ENCODE measurements at regions not wholly inside any gene's neighbourhood (a gene's known extent, or its start where the extent isn't known, plus 50 kb on each side); places are given as distances from the start of the nearest gene placed in this dataset.

DNA sequence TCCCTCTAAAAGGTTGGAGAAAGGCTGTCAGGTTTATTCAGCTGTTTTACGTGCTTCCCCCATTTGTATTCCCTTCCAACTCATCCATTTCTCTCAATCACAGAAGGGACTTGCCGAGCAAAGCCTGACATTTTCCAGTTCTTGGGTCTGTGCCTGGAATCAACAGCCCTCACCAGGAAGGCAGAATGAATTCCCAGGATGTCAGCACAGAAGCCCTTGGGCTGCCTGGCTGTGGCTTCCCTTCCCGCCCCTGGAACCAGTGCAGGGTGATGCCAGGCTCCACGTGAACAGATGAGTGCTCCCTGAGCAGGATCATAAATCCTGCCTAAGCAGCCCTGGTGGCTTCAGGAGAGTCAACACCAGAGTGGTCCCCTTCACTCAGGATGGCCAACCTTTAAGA is 86.1 kb upstream of the CD83 start:
- DNase-seq = no peak

DNA sequence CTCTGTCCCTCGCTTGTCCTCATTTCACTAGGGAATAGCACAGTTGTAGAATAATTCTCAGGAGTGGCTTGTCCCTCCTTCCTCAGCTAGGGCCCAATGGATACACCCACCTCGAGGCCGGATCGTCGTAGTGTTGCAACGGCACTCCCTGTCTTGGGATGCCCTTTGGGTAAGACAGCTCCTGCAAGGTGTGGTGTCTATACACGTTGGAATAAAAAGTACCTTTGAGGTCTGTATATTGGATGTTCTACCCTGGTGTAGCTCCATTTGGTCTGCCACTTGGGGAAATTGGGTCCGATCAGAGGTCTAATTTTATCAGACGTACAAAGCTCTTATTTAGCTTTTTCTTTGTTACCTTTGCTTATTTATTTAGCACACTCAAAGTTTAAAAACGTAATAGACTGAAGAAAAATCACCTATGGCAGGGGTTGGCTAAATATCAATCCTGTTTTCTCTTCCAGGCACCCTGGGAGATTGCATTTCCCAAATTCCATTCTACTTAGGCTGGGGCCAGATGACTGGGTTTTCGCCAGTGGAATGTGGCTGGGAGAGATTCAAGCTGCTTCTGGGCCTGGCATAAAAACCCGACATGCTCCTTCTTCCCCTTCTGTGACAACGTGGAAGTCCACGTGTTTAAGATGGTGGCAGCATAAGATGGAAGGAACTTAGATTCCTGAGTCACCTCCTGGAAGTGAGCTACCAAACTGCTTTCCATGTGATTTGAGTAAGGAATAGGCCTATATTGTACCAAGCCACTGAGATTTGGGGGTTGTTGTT is 82.3 kb upstream of the CD83 start:
- DNase-seq = no peak

DNA sequence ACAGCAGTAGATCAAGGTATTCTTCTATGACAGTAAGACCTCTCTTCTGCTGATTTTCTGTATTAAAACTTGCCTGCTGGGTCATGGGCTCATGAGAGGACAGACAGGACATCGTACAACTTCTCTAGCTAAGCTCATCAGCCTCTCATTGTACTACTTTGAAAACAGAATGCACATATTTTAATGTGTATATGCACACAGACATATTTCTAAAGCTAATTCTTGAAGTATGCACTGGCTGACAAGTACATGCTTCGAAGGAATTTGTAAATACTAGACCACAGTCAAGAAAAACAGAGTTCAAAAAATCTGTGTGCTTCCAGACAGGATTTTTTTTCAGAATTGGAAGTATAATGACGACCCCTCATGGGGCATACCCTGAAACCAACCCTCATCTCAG is 81.7 kb upstream of the CD83 start:
- no peak for DNase-seq

DNA sequence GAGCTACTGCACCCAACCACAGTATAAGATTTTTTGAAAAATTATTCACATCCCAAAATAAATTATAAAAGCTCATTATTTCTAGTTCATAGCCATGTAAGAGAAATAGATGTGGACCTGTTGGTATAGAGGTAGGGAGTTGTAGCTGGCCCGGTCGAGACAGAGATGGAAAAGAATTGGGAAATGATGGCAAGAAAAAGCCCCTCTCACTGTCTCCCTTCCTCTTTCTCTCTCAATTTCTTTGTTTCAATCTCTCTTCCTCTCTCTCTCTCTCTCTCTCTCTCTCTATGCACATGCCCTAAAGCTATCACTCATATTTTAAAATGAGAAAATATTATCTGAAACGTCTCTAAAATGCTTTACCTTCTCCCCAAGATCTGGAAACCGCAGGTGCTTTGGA is 80.7 kb upstream of the CD83 start:
- DNase-seq = no peak

DNA sequence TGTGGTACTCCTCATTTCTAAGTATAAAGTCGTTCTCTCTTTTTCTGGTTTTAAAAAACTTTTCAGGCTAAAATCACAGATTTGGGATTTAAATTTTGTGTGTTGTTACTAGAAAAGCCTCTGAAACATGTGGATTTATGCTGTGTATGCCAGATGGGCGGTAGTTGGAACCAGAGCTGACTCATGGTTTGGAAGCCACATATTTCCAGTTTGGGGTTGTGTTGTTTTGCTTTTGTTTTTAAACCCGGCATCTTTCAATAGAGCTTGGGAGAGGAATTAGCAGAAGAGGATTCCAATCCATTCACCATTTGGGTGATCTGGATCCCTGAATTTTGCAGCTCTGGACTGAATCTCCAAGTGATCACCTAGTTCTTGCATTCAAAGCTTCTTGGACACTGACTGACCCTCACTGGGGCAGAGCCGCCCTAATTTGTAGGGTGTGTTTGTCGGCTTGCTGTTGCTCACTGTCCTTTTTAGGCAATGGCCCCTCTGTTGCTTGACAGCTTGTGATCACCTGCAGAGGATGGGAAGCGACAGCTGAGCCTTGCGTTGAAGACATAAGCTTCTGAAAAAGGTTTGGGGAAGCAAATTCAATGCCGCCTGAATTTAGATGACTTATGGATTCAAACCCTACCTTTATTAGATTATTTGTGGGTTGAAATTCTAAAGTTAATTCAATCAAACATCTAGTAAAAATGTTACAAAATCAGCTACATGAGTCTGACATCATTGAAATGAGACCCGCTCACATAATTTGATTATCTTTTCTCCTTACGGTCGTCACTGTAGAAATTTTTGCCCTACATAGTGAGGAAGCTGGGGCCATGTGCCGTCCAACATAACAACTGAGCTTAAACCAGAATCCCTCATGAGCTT is 79.9 kb upstream of the CD83 start:
- no peak for DNase-seq

DNA sequence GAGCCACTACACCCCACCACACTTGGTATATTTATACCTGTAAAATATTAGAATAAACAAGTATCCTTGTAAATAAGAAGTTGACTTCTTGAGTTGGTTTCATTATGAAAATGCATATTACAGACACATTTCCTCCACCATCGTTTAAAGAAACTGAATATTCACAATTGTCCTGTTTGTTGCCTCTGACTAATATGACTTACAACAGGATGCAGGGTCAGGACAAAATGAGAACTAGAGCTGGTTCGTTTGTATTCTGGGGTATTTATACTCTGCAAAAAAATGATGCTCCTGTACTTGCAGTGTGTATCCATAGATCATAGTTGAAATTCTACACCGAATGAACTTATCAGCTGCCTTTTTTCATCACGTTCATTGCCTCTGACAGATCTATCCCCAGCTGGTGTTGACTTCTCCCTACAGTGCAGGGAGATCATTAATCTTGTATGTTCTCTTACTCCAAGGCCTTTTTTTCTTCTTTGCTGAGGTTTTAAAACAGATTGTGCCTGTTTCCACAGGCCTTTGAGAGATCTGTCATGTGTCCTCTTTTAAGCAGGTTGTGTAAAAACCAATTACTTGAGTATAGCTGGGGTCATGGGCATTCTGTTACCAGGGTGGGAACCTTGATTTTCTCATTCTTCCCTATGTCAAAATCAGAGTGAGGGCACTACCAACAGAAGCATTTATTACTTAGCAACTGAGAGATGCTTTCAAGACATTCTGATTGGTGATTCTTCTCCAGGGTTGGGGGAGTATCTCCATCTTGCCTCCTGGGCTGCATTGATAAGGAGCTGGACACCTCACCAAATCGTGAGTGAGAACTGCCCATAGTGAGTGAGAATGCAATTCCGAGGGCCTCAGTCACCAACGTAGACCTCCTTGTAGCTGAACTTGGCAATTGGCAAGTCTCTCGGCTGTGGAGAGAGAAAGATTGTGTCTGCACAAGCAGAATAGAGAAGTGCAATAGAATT is 78.8 kb upstream of the CD83 start:
- DNase-seq = no peak

DNA sequence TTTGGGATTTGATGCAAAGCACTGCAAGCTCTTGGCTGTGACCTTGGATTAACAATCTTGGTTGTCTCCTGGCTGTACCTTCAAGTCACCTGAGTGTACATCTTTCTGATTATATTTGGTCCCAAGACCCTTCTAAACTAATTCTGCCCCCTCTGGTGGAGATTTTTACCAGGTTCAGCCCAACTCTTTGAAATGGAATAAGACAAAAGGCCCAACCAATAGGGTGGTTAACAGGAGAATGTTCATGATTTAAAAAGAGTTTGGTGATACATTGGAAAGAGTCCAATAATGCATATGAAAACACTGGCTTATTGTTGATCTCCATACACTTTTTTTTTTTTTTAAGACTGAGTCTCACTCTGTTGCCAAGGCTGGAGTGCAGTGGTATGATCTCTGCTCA is 77.5 kb upstream of the CD83 start:
- no peak for DNase-seq

DNA sequence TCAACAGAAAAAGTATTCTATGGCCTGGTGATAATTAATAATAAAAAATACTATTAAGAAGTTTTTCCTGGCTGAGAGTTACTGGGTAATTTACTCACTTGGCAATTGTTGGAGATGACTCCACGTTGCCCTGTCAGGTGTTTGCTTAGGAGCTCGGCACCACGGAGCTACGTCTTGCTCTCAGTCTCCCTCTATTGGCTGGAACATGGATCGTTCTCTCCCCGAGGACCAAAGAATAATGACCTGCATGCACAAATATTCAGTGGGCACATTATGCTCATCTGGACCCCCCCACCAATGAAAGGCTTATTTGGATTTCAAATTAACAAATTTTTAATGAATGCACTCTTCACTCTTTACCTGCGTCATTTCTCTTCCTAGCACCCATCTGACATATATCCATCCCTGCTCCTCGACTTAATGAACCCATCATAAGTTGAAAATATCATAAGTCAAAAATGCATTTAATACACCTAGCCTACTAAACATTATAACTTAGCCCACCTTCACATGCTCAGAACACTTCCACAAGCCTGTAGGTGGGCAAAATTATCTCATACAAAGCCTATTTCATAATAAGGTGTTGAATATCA is 71.0 kb upstream of the CD83 start:
- DNase-seq = peak; percentile 47

DNA sequence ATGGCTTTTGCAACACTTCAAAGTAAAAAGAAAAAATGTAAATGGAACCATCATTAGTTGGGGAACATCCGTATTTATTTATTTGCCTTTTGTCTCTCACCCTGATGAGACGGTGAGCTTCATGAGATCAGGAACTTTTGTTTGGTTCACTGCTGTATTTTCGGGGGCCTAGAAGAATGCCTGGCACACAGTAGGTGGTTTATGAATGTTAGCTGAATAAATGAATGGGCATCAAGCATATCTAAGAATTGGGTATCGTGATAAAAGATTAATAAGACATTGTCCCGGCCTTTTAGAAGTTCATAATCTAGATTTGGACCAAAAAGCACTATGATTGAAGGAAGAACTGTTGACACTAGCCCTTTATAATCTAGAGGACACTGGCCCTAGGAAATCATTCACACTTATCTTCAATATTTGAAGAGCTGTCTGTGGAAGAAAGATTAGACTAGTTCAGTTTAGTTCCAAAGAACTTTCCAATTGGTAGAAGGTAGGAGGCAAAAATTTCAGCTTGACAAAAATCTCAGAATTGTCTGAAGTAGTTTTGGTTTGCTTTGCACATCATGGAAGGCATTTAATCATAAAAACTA is 70.3 kb upstream of the CD83 start:
- no peak for DNase-seq

DNA sequence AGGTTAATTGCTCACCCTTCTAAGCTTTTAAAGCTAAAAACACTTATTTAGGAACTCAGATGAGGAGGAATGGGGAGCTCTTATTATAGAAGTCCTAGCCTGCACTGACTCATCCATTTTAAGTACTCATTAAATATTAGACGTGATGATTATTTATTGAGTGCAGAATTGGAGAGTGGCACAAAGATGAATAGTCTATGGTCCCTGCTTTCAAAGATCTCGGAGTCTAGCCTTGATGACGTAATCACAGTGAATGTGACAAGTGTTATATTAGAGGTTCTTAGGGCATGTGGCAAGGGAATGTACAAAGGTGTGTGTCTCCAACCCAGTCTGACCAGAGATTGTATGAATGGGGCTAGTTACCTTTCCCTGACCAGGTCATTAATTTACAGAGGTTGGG is 68.7 kb upstream of the CD83 start:
- no peak for DNase-seq

DNA sequence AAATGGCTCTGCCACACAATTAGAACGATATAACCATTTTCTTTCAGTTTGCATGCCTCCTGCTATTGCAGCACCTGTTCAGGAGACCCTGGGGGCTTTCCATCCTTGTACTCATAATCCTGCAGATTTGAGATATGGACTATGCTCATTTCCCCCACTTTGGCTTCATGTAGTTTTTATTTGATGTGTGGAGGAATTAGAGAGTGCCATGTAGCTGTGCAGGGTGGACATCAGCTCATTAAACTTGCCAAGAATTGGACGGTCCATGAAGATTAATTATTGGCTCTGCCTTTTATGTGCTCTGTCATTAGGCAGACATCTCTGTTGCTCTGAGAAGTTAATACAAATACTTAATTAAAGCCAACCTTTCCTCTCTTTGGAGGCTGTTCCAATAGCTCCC is 66.2 kb upstream of the CD83 start:
- no peak for DNase-seq

DNA sequence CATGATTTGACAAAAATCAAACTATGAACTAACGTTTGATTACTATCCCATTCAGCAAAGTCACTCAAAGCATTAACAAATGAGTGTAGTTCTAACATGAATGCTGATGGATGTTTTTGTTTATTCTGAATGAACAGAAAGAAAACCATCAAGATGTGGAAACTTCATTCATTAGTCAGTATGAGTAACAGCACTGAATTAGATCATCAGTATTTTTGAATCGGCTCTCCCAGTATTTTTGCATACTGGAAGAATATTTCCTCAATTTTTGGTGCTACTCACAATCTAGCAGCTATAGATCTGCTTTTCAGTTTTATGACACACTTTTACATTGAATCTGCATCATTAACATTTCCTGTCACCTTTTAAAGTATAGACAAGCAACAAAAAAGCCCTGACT is 63.8 kb upstream of the CD83 start:
- no peak for DNase-seq

DNA sequence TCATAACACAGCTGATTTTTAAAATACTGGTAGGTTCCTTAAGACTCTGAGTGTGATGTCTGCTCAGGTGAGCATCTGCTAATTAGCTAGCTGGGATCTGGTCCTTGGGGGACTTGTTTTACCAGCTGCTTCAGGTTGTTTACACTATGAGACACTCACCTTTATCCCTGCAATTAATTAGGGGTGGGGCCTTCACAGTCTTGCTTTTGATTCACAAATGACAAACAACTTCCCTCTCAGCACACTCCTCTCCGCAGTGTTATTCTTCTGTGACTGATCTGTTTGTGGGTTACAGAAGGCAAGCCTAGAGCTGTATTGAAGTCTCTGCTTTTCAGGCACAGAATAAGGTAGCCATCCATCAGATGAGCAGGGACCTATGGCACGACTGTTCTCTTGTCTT is 62.0 kb upstream of the CD83 start:
- no peak for DNase-seq

DNA sequence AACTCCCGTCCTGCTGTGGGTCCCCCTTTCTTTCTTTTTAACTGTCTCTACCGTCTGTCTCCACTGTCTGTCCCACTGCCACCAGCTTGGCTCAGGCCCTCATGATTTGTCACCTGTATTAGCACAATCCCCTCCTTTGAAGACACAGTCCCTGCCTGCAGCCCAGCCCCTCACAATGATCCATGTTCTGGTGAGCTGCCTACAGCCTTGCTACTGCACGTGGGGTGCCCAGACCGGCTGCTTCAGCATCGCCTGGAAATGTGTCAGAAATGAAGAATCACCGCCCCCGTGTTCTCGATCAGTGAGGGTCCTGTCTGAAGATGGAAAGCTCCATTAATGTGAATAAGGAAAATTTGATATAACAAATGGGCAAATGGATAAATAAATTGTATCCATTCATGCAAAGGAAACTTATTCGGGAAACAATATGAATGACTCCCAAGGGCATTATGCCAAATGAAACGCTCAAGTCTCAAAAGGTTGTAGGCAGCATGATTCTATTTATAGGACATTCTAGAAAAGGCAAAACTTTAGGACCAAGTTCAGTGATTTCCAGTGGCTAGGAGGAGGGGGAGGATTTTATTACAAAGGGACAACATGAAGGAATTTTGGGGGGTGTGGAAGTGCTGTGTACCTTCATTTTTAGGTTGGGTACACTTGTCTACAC is 59.4 kb upstream of the CD83 start:
- DNase-seq = no peak

DNA sequence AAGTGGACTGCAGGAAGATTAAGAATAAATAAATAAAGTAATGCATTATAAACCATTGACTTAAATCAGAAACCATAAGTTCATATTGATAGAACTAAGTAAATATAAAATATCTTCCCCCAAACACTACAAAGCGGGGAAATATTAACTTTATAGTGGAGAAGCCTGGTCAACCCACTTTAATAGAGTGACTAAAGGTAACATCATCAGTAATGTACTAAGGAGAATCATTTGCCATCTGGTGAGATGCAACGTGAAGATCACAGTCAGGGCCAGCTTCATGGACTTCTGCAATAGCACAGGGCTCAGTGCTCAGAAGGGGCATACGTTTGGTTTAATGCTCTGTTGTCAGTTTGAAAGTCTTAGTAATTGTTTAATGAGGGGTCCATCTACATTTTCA is 58.8 kb upstream of the CD83 start:
- no peak for DNase-seq

DNA sequence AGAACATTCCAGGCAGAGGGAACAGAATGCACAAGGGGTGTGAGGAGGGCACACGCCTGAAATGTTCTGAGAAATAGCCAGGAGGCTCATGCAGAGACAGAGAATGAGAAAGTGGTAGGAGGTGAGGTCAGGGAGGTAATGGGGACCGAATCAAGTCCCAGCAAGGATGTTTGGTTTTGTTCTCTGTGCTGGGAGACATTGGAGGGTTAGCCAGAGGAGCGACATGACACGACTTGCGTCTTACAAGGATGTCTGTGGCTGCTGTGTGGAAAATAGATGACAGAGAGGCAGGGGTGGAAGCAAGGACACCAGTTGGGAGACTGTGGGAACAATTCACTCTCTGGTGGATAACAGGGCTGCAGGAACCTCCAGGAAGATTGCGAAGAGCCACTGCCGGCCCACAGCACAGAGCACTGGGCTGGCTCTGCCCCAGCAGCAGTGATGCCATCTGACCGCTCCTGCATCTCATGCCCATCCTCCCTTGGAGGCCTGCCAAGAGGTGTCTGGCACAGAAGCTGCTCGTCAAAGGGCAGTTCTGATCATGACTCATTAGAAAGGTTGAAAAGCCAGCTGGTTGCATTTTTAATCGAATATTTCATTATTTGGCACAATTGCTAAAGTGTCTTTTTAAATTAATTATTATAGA is 57.7 kb upstream of the CD83 start:
- no peak for DNase-seq

DNA sequence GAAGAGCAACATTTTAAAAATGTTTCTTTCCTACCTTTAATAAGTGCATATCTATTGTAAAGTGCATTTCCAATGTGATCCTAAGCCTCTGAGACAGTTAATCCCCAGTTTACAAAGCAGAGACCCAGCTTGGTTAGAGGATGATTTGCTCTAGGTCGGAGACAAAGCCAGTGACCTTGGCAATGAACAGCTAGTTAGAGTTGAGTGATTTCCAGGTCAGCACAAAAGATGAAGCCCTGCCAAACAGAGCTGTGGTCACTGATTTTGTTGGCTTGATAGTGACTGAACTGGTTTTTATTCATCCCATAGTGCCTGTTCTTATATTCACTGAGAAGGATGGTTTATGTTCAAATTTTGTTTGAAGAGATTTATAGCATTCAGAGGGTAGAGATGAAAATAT is 56.6 kb upstream of the CD83 start:
- DNase-seq = no peak

DNA sequence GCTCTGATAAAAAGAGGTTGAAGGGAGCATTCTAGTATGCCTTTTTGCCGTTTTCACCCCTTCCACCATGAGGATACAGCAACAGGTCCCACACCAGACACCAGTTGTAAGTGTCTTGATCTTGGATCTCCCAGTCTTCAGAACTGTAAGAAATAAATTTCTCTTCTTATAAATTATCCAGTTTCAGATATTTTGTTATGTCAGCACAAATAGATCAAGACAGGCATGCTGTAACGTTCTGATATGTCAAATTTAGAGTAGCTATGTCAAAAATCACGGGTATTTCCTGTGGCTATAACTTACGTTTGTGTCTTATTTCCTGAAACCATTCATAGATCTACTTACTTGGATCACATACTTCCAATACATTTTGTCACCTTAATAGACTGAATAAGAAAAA is 55.9 kb upstream of the CD83 start:
- no peak for DNase-seq

DNA sequence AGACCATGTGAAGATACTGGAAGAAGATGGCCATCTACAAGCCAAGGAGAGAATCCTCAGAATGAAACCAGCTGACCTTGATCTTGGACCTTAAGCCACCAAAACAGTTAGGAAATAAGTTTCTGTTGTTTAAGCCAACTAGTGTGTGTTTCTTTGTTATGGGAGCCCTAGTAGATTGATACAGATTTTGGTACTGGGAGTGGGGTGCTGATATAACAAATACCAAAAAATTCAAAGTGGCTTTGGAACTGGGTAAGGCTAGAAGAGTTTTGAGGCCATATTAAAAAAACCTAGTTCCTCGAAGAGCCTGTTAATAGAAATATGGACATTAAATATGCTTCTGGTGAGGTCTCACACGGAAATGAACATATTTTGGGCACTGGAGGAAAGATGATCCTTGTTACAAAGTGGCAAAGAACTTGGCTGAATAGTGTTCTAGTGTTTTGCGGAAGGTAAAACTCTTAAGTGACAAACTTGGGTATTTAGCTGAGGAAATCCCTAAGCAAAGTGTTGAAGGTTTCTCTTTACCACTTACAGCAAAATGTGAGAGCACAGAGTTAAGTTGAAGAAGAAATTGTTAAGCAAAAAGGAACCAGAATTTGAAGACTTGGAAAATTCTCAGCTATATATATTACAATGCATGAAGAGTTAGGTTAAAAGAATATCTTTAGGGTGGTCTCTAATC is 55.1 kb upstream of the CD83 start:
- DNase-seq = no peak

DNA sequence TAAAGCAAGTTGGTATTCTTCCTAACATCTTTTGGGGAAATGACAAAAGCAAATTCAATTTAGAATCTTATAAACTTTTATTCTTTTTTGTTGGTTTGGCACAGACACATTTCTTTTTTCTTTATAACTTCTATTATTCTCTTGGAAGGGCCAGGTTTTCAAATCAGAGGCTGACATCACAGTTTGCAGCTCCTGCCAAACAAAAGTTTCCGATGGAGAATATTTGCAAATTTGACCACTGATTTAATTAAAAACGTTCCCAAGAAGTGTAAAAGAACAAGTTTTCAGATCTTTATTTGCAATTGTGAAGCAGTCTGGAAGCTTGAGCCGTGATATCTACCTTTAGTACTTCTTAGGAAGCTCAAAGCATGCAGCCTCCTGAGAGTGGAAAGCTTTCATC is 53.8 kb upstream of the CD83 start:
- DNase-seq = no peak

DNA sequence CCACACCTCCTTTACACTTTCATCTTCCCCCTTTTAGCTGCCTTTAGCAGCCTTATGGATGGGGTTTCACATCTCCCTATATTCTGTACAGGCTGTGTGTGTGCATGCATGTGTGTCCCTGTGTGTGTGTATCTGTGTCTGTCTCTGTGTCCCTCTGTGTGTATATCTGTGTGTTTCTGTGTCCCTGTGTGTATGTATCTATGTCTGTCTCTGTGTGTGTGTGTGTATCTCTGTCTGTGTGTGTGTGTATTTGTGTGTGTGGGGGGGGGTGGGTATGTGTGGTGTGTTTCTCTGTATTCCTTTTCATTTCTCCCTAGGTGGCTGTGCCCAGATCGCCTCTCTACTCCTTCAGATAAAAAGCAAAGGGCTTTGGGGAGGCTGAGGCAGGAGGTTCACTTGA is 52.2 kb upstream of the CD83 start:
- no peak for DNase-seq

Measured in CD4-positive, alpha-beta T cell treated with Interleukin-4 for 4 hours (primary cell).